Activated CD4-positive, alpha-beta T cell treated with anti-CD3 and anti-CD28 coated beads, Interleukin-2, amount 50 U/mL, for 48 hours (primary cell): ENCODE measurements at regions not wholly inside any gene's neighbourhood (a gene's known extent, or its start where the extent isn't known, plus 50 kb on each side); places are given as distances from the start of the nearest gene placed in this dataset.

Experiments
- DNase-seq, 2 experiments: peaks; one replicate each; pipeline ENCODE4 v3.0.0-alpha.2; 2020

DNA sequence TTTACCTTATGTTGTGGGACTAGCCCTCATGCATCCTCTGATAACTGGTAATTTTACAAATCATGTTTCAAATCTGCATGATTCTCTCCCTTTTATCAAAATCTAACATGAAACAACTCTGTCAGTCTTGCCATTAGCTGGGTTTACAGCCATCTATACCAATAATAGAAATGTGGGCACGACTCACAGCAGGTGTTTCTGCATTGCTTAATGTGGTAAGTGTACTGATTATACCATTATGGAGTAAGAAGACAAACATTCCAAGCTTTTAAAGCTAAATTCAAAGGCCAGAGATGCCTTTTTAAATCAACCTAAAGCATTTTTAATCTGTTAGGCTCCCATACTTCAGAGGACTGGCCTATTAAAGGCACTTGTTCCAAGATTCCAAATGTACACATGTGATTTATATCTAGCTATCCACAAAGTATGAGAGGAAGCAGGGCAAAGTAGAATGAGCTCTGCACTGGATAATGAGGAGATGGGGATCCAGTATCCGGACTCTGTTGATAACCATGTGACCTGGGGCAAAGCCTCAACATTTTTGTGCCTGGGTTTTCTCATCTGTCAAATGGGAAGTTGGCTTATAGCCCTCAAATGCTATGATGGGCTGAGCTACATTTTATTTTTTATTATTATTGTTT is 52.3 kb upstream of the FUT8 start:
- DNase-seq: no peak

DNA sequence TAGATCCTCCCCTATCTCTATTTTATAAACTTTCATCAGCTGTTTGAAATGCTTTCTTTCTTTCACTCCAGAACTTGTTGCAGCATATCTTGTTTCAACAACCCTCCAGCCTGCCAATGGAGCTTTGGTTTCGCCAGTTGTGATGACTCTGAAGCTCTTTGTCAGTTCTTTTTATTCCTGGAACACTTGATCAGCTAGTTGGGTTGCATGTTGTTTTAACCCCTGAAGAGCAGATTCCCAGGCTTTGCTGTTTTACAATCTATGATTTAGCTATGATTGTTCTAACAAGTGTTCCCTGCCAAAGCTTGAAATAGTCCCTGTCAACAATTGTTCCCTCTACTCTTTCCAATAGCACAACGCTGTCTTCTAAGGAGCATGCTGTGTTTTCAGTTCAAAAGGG is 50.6 kb upstream of the FUT8 start:
- no peak for DNase-seq
